ENCODE measurements at regions not wholly inside any gene's neighbourhood (a gene's known extent, or its start where the extent isn't known, plus 50 kb on each side); places are given as distances from the start of the nearest gene placed in this dataset.
A peak's percentile ranks its signal among the peaks of the same experiment; 100 is the strongest.

DNA sequence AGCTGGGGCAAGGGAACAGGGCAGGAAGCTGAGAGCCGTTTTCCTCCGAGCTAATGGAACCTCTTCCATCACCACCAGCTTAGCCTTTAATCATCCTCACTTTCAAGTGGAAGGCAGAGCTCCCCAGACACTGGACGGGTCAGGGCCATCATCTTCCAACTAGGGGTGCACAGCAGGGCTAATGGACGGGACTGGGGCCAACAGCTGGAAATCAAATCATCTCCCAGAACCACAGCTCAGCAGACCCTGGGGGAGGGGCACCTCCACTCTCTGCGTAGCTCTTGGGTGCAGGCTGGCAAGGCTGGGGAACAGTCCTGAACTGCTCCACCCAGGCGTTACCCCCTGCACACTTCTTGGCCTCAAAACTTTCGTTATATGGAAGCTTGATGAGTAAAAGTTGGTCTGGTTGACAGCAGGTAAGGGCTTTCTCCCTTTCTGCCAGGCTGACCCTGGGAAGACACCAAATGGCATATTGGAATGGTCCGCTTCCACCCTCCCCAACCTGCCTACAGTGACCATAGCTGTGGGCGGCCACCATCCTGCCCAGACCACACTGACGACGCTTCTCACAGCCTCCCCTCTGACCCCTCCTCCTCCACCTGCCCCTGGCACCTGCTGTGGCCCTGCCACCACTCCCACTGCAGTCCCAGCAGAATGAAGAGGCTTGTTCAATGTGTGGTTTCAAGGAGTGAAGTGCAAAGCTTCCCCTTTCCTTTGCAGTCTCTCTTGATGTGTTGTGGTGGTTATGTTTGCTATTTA, 51.7 kb upstream of the RET start:
- no peak for DNase-seq

DNA sequence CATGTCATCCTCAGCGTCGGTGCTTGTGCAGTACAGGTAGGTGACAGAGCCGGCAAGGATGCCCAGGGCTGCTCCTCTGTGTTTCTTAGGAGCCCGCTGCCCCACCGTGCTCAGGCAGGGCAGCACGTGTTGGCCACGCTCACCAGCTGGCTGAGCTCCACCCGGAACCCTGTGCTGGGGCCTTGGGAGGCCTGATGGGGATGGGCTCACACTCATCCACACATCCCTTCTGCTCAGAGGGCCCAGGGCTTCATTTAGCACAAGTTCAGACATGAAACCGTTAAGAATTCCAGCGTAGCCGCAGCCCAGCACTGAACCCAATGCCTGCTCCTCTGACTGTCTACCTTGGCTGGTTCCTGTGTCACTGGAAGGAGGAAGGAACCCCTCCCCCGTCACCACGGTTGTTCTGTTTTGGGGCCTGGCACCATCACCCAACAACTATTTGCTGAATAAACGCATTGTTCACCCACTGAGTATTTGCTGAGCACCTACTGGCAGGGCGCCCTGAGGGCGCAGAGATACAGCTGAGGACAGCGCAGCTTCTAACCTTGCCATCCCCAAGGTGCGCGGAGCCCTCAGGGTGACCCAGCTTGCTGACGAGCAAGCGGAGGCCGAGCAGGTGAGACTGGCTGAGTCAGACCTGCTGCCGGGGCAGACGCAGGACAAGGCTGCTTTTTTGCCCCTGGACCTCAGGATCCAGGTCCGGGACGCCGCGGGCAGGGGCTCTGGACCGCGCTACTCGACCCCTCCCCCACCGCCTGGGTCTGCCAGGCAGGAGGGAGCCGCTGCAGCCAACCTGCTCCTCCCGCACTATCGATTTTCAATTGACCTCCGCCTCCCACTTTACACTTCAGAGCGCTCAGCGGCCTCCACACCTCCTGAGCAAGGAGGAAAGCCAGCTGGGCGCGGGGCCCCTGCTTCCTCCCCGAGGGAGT, 50.6 kb upstream of the RET start:
- peak; percentile 17 for DNase-seq
